H1 (cell line): ENCODE measurements at regions not wholly inside any gene's neighbourhood (a gene's known extent, or its start where the extent isn't known, plus 50 kb on each side); places are given as distances from the start of the nearest gene placed in this dataset.

Source experiments
- CTCF ChIA-PET: fragments of 300-600 bp; sonication (Branson Sonifier 250); formaldehyde crosslinking; loops from one replicate; lab custom pipeline; 2021; ENCODE audit not compliant: partially characterized antibody; lab: Charles Lee
- POLR2A ChIA-PET: fragments of 300-600 bp; sonication (Branson Sonifier 250); formaldehyde crosslinking; loops from one replicate; lab custom pipeline; 2021; ENCODE audit warnings: inconsistent platforms; ENCODE audit not compliant: partially characterized antibody; lab: Charles Lee
- DNase-seq, 2 experiments: peaks; one replicate each; pipeline versions ENCODE4 v3.0.0 to v3.0.0-alpha.2; 2010 to 2022; ENCODE audit warnings: low spot score in 2 of 2, low read depth in 1 of 2, mixed read lengths in 1 of 2
- FAIRE-seq: peaks from 2 replicates; lab custom pipeline; 2011; peaks lifted over from hg19 to GRCh38; lab: Jason Lieb, UNC
- H2AFZ ChIP-seq: 2 replicates; pipeline ENCODE4 v1.8.1; 2012; ENCODE audit warnings: low read length, inconsistent platforms
- H2AK5ac ChIP-seq: 2 replicates; pipeline ENCODE4 v1.6.1; 2013; ENCODE audit warnings: low read depth, low read length
- H2BK120ac ChIP-seq: replicated peaks from 2 replicates; pipeline ENCODE3; 2013; ENCODE audit warnings: low read depth, low read length, inconsistent platforms
- H2BK12ac ChIP-seq: 2 replicates; pipeline ENCODE4 v1.6.1; 2013; ENCODE audit warnings: low read depth, low read length
- H2BK15ac ChIP-seq: 2 replicates; pipeline ENCODE4 v1.6.1; 2013; ENCODE audit warnings: low read length
- H2BK20ac ChIP-seq: 2 replicates; pipeline ENCODE4 v1.6.1; 2013; ENCODE audit warnings: low read length
- H2BK5ac ChIP-seq: 2 replicates; pipeline ENCODE4 v1.6.1; 2013; ENCODE audit warnings: low read depth, low read length
- H3K14ac ChIP-seq: 2 replicates; pipeline ENCODE4 v1.6.1; 2013; ENCODE audit warnings: inconsistent platforms; ENCODE audit not compliant: insufficient read length
- H3K18ac ChIP-seq: 2 replicates; pipeline ENCODE4 v1.6.1; 2013; ENCODE audit warnings: low read length; ENCODE audit errors: extremely low read depth
- H3K23ac ChIP-seq: 2 replicates; pipeline ENCODE4 v1.6.1; 2013; ENCODE audit warnings: inconsistent platforms; ENCODE audit not compliant: insufficient read length
- H3K23me2 ChIP-seq: 2 replicates; pipeline ENCODE4 v1.6.1; 2013; ENCODE audit warnings: low read depth, low read length
- H3K27ac ChIP-seq: 2 replicates; pipeline ENCODE4 v1.6.1; 2011; ENCODE audit warnings: low read depth, low read length, inconsistent platforms
- H3K27me3 ChIP-seq, 4 experiments: replicated peaks in 1 of 4; 1 replicate in 1 of 4; 2 replicates in 3 of 4; pipeline versions ENCODE4 v1.6.1 to v1.8.1; 2011 to 2013; ENCODE audit warnings: low read length in 3 of 4, mild to moderate bottlenecking in 3 of 4, inconsistent platforms in 2 of 4, mixed read lengths in 2 of 4, moderate library complexity in 1 of 4; ENCODE audit not compliant: control insufficient read depth in 3 of 4, insufficient read depth in 3 of 4; ENCODE audit errors: extremely low read depth in 1 of 4
- H3K36me3 ChIP-seq, 4 experiments: 2 replicates each; pipeline versions ENCODE4 v1.6.1 to v1.8.1; 2011 to 2013; ENCODE audit warnings: mild to moderate bottlenecking in 4 of 4, low read length in 3 of 4, moderate library complexity in 2 of 4, control low read depth in 1 of 4, inconsistent platforms in 1 of 4; ENCODE audit not compliant: insufficient read depth in 4 of 4, control insufficient read depth in 2 of 4
- H3K4ac ChIP-seq: replicated peaks from 2 replicates; pipeline ENCODE3; 2013; ENCODE audit warnings: low read length, low read depth, mixed read lengths, inconsistent platforms; ENCODE audit not compliant: insufficient read length
- H3K4me1 ChIP-seq, 4 experiments: replicated peaks in 1 of 4; 1 replicate in 1 of 4; 2 replicates in 3 of 4; pipeline versions ENCODE4 v1.6.1 to v1.8.1; 2011 to 2013; ENCODE audit warnings: low read length in 3 of 4, inconsistent platforms in 2 of 4, mixed read lengths in 1 of 4; ENCODE audit not compliant: insufficient read depth in 4 of 4, control insufficient read depth in 3 of 4
- H3K4me2 ChIP-seq, 2 experiments: 2 replicates each; pipeline versions ENCODE4 v1.6.1 to v1.8.1; 2011 to 2013; ENCODE audit warnings: low read depth in 2 of 2, low read length in 2 of 2, control low read depth in 1 of 2, inconsistent platforms in 1 of 2, mild to moderate bottlenecking in 1 of 2; ENCODE audit not compliant: insufficient read depth in 1 of 2
- H3K4me3 ChIP-seq, 4 experiments: fragments of 200-600, 300-600 bp in 1 of 4; sonication (generic), shearing (Covaris generic), sonication (Bioruptor Twin) in 1 of 4; 2 replicates each; pipeline versions ENCODE4 v1.5.1 to v1.8.1; 2011 to 2016; ENCODE audit warnings: low read length in 4 of 4, low read depth in 3 of 4, control low read depth in 2 of 4, inconsistent platforms in 2 of 4, mild to moderate bottlenecking in 2 of 4, mixed read lengths in 1 of 4, moderate library complexity in 1 of 4; ENCODE audit not compliant: insufficient read depth in 2 of 4; ENCODE audit errors: extremely low read depth in 1 of 4
- H3K56ac ChIP-seq: replicated peaks from 2 replicates; pipeline ENCODE3; 2013; ENCODE audit warnings: low read depth, mild to moderate bottlenecking, mixed read lengths, low read length, inconsistent platforms; ENCODE audit not compliant: insufficient read length
- H3K79me1 ChIP-seq: 2 replicates; pipeline ENCODE4 v1.6.1; 2013; ENCODE audit warnings: low read depth, low read length, control low read depth
- H3K79me2 ChIP-seq, 2 experiments: 2 replicates each; pipeline versions ENCODE4 v1.6.1 to v1.8.1; 2012 to 2013; ENCODE audit warnings: low read length in 2 of 2, mild to moderate bottlenecking in 2 of 2, inconsistent platforms in 1 of 2; ENCODE audit not compliant: insufficient read depth in 2 of 2, control insufficient read depth in 1 of 2
- H3K9ac ChIP-seq, 4 experiments: replicated peaks in 1 of 4; 1 replicate in 1 of 4; 2 replicates in 3 of 4; pipeline versions ENCODE4 v1.6.1 to v1.8.1; 2011 to 2013; ENCODE audit warnings: low read depth in 3 of 4, low read length in 3 of 4, control low read depth in 2 of 4, mild to moderate bottlenecking in 2 of 4, moderate library complexity in 2 of 4, inconsistent platforms in 1 of 4; ENCODE audit errors: extremely low read depth in 1 of 4
- H3K9me3 ChIP-seq, 2 experiments: 2 replicates each; pipeline versions ENCODE4 v1.6.1 to v1.8.1; 2012 to 2013; ENCODE audit warnings: mild to moderate bottlenecking in 2 of 2, moderate library complexity in 2 of 2, control low read depth in 1 of 2, inconsistent platforms in 1 of 2, low read depth in 1 of 2, low read length in 1 of 2, mixed read lengths in 1 of 2; ENCODE audit not compliant: insufficient read depth in 2 of 2
- H4K20me1 ChIP-seq, 2 experiments: replicated peaks in 1 of 2; 2 replicates each; pipeline versions ENCODE3 to v1.8.1; 2011 to 2013; ENCODE audit warnings: inconsistent platforms in 2 of 2, low read length in 2 of 2, mild to moderate bottlenecking in 1 of 2; ENCODE audit not compliant: insufficient read depth in 2 of 2, control insufficient read depth in 1 of 2
- H4K5ac ChIP-seq: 2 replicates; pipeline ENCODE4 v1.6.1; 2013; ENCODE audit warnings: low read length, low read depth, mixed read lengths, inconsistent platforms; ENCODE audit not compliant: insufficient read length
- H4K8ac ChIP-seq: 2 replicates; pipeline ENCODE4 v1.8.0; 2013; ENCODE audit warnings: mild to moderate bottlenecking, moderate library complexity, low read length, inconsistent platforms; ENCODE audit not compliant: insufficient read depth; ENCODE audit errors: extremely low read depth
- H4K91ac ChIP-seq: replicated peaks from 2 replicates; pipeline ENCODE3; 2013; ENCODE audit warnings: low read length, mixed read lengths, inconsistent platforms; ENCODE audit not compliant: insufficient read length
- ASH2L ChIP-seq: fragments of 200-600, 300-600 bp; sonication (generic); IDR thresholded peaks from one replicate; pipeline ENCODE4 v1.7.1; 2017; ENCODE audit warnings: low read length
- CBX8 ChIP-seq: fragments of 300-800, 300-1000 bp; sonication (generic); IDR thresholded peaks from 2 replicates; pipeline ENCODE4 v1.7.1; 2016; ENCODE audit warnings: low read depth, low read length, borderline replicate concordance
- CTBP2 ChIP-seq: IDR thresholded peaks from 2 replicates; pipeline ENCODE4 v1.7.0; 2011; ENCODE audit warnings: borderline replicate concordance, mild to moderate bottlenecking, moderate library complexity, mixed read lengths, low read length; ENCODE audit not compliant: insufficient read depth, insufficient read length
- EGR1 ChIP-seq: IDR thresholded peaks from 2 replicates; pipeline ENCODE4 v1.6.1; 2011; ENCODE audit warnings: low read depth, low read length, borderline replicate concordance
- EP300 ChIP-seq, 2 experiments: IDR thresholded peaks; 1 replicate in 1 of 2; 2 replicates in 1 of 2; pipeline ENCODE4 v1.6.1; 2011 to 2012; ENCODE audit warnings: low read depth in 2 of 2, low read length in 2 of 2, mild to moderate bottlenecking in 2 of 2, borderline replicate concordance in 1 of 2, inconsistent platforms in 1 of 2, moderate library complexity in 1 of 2
- JUN ChIP-seq: IDR thresholded peaks from 2 replicates; pipeline ENCODE4 v1.6.1; 2011; ENCODE audit warnings: low read depth, mild to moderate bottlenecking, improper control_type of control experiment, low read length
- KDM1A ChIP-seq: fragments of 200-600, 300-600 bp; sonication (generic); IDR thresholded peaks from 2 replicates; pipeline ENCODE4 v1.7.1; 2016; ENCODE audit warnings: mild to moderate bottlenecking, low read length, borderline replicate concordance
- KDM4A ChIP-seq: IDR thresholded peaks from one replicate; pipeline ENCODE4 v1.7.1; 2012; ENCODE audit warnings: low read depth, mild to moderate bottlenecking, moderate library complexity, low read length, inconsistent platforms; ENCODE audit not compliant: severe bottlenecking
- RXRA ChIP-seq: IDR thresholded peaks from 2 replicates; pipeline ENCODE4 v1.6.1; 2011; ENCODE audit warnings: low read depth, mild to moderate bottlenecking, low read length, moderate library complexity; ENCODE audit not compliant: insufficient read depth
- SIRT6 ChIP-seq: IDR thresholded peaks from one replicate; pipeline ENCODE4 v1.7.1; 2012; ENCODE audit warnings: low read length, inconsistent platforms
- SRF ChIP-seq: IDR thresholded peaks from 2 replicates; pipeline ENCODE4 v1.6.1; 2011; ENCODE audit warnings: mild to moderate bottlenecking, low read depth, low read length, moderate library complexity
- SUZ12 ChIP-seq: fragments of 200-600 bp; sonication (generic); IDR thresholded peaks from 2 replicates; pipeline ENCODE4 v1.6.1; 2012; ENCODE audit warnings: mild to moderate bottlenecking, inconsistent platforms, low read length, moderate library complexity, mixed read lengths
- TCF12 ChIP-seq: IDR thresholded peaks from 2 replicates; pipeline ENCODE4 v1.6.1; 2011; ENCODE audit warnings: low read depth, mild to moderate bottlenecking, low read length
- WGBS, 2 experiments: shearing (Covaris generic) in 1 of 2; methylation state at CpG; one replicate each; pipeline versions ENCODE4 v1.1.6 to v1.1.7; 2013 to 2015; ENCODE audit warnings: low lambda C conversion rate in 2 of 2, mixed read lengths in 2 of 2, inconsistent platforms in 1 of 2, low coverage in 1 of 2, missing lambda C conversion rate in 1 of 2; ENCODE audit not compliant: insufficient replicate concordance in 2 of 2, insufficient coverage in 1 of 2, insufficient read length in 1 of 2; ENCODE audit errors: extremely low coverage in 1 of 2, missing lambda C conversion rate in 1 of 2; 5-methylcytosine and 5-hydroxymethylcytosine counted together
- TF ChIP-seq, protein P1 (sequence below): IDR thresholded peaks from 2 replicates; pipeline ENCODE4 v1.6.1; 2012; ENCODE audit warnings: inconsistent platforms

GRCh38 chr4:138845054-138845453 lies 170.5 kb upstream of the NOCT start:
- H3K4ac ChIP-seq: no peak overlapping the region
- ChIA-PET POLR2A (no interaction called here), CTCF (interaction anchor here (0.6 to 1.9 kb wide), 6 partner anchors 26 to 755 kb away, joined by 3 to 7 read pairs (median 3); no protein-coding TSS in a partner anchor)
- H4K5ac ChIP-seq: no peak overlapping the region
- no peak overlapping the region for H3K14ac ChIP-seq
- no peaks in the 10 kb centered on the region for H3K23me2 ChIP-seq
- H2AFZ ChIP-seq: 0 out of 2 replicates have a peak overlapping the region, but pooled peaks have one; percentile 2
- H4K20me1 ChIP-seq: no peaks in the 10 kb centered on the region
- WGBS, 2 experiments: 75% methylated on average over 6 of the region's 6 CpGs; no CpG with 5 or more reads in 1 of the 2 experiments
- H3K9me3 ChIP-seq: no peaks in the 10 kb centered on the region
- no peak overlapping the region for H4K8ac ChIP-seq
- H4K91ac ChIP-seq: no peak overlapping the region
- H2AK5ac ChIP-seq: no peak overlapping the region
- H3K4me2 ChIP-seq: no peak overlapping the region
- no peaks in the 10 kb centered on the region for H3K36me3 ChIP-seq
- DNase-seq (no peak), FAIRE-seq (no peak)
- peaks cover 0 to 2% (median 1%) of the 10 kb centered on the region in 4 experiments; a peak in 2 of 7 replicates for H3K4me1 ChIP-seq
- H3K18ac ChIP-seq: no peak overlapping the region; the same call in 1 of the 2 replicates
- no peak overlapping the region for H2BK15ac ChIP-seq
- H3K79me2 ChIP-seq: no peaks in the 10 kb centered on the region
- no peaks in the 10 kb centered on the region for H3K79me1 ChIP-seq
- H3K4me3 ChIP-seq: no peak overlapping the region
- no peak overlapping the region for H3K23ac ChIP-seq
- H3K27me3 ChIP-seq: no peaks in the 10 kb centered on the region
- H2BK120ac ChIP-seq: no peak overlapping the region
- no peak overlapping the region for H3K9ac ChIP-seq
- no peak overlapping the region for H2BK5ac ChIP-seq
- no peak overlapping the region for H3K56ac ChIP-seq
- no peak overlapping the region for H2BK20ac ChIP-seq
- no peak overlapping the region for H3K27ac ChIP-seq
- H2BK12ac ChIP-seq: no peak overlapping the region
- no peak for TF ChIP-seq SIRT6
- no peak for TF ChIP-seq EP300 (IDR thresholded peaks at IDR 0.05; ENCODE audit: borderline replicate concordance in 1 of 2, low read depth in 2 of 2, low read length in 2 of 2)
- TF ChIP-seq, protein P1, sequence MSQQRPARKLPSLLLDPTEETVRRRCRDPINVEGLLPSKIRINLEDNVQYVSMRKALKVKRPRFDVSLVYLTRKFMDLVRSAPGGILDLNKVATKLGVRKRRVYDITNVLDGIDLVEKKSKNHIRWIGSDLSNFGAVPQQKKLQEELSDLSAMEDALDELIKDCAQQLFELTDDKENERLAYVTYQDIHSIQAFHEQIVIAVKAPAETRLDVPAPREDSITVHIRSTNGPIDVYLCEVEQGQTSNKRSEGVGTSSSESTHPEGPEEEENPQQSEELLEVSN: no peak
- no peak for TF ChIP-seq SUZ12
- TF ChIP-seq RXRA: no peak
- no peak for TF ChIP-seq KDM4A
- no peak for TF ChIP-seq KDM1A
- TF ChIP-seq EGR1: no peak
- no peak for TF ChIP-seq ASH2L
- no peak for TF ChIP-seq TCF12
- no peak for TF ChIP-seq JUN
- no peak for TF ChIP-seq SRF
- no peak for TF ChIP-seq CBX8
- no peak for TF ChIP-seq CTBP2
